ENCODE measurements at regions not wholly inside any gene's neighbourhood (a gene's known extent, or its start where the extent isn't known, plus 50 kb on each side); places are given as distances from the start of the nearest gene placed in this dataset.

- TF ChIP-seq CTCF (IDR thresholded peaks at IDR 0.05) (no peak), EZH2 (IDR thresholded peaks at IDR 0.05; ENCODE audit: borderline replicate concordance, insufficient read depth, low read depth, low read length, poor library complexity, severe bottlenecking) (no peak)
Observed at GRCh38 chr5:142404046-142404477, 79.2 kb upstream of the SPRY4 start.
